ENCODE measurements at regions not wholly inside any gene's neighbourhood (a gene's known extent, or its start where the extent isn't known, plus 50 kb on each side); places are given as distances from the start of the nearest gene placed in this dataset.
"Not testable (repeated sequence)": the region's sequence is repeated elsewhere in the genome, so short reads cannot be mapped to it uniquely, and the experiment has no call there.

DNA sequence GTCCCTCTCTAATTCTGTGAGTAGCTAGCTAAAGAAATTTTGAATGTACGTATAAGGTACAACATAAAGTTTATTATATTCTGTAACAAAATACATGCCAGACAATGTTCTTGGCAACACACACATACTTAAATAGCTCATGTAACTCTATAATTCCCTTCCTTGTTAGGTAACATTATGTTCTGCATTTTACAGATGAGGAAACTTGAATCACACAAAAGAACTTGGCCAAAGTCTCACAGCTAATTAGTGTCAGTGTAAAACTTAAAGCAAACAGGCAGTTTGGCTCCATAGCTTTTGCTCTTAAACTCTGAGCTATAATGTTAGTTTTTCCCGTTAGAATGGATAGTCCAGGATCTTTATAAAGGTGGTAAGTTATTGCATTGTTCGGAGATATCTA lies 1091.8 kb upstream of the SLIT2 start:
- H3K4me3 Mint-ChIP-seq: no peak overlapping the region
- no peak overlapping the region for H3K27ac Mint-ChIP-seq
- no peak for ATAC-seq (replicated peaks in 1 of 2)
- no peaks in the 10 kb centered on the region for H3K27me3 Mint-ChIP-seq (ENCODE audit: low read depth)
- H3K36me3 Mint-ChIP-seq (ENCODE audit: insufficient read depth in 2 of 2): peaks cover 3 to 5% of the 10 kb centered on the region in 2 donors
- no peaks in the 10 kb centered on the region for H3K4me1 Mint-ChIP-seq (ENCODE audit: low read depth)
- no peak for DNase-seq
- H3K9me3 Mint-ChIP-seq: peaks cover 6 to 19% of the 10 kb centered on the region in 2 donors

DNA sequence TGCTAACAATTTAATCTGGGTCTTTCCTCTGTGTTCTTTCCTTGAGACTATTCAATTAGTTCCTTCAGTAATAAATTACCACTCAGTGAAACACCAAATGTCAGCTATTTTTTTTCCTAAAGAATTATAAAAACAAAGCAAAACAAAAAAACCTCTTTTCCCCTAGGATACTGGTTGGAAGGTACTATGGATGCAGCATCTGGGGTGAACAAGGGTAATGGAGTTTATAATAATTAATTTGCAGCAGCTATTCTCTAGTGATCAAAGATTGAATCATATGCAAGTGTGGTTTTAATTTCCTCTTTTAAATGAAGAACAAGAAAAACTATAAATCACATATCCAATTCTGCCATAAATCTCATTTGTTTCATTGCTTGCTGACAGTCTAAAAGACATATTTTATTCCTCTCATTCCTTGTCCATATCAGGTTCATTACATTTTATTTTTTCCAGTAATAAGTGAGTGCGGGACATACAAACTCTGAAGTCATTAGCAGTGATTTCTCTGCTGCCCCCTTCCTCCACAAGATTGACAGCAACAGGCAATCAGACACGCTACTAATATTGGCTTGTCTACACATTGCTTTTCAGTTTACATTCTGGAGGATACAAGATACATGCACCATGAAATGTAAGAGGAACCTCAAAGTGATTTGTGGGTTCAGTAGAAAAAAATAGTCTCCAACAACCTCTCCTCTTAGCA lies 1093.4 kb upstream of the SLIT2 start:
- no peak overlapping the region for H3K27ac Mint-ChIP-seq
- no peak overlapping the region for H3K4me3 Mint-ChIP-seq
- no peak for DNase-seq
- no peaks in the 10 kb centered on the region for H3K27me3 Mint-ChIP-seq (ENCODE audit: low read depth)
- H3K9me3 Mint-ChIP-seq: peaks cover 9 to 20% of the 10 kb centered on the region in 2 donors
- ATAC-seq (replicated peaks in 1 of 2): no peak
- H3K4me1 Mint-ChIP-seq (ENCODE audit: low read depth): no peaks in the 10 kb centered on the region
- H3K36me3 Mint-ChIP-seq (ENCODE audit: insufficient read depth in 2 of 2): peaks cover 3 to 5% of the 10 kb centered on the region in 2 donors

DNA sequence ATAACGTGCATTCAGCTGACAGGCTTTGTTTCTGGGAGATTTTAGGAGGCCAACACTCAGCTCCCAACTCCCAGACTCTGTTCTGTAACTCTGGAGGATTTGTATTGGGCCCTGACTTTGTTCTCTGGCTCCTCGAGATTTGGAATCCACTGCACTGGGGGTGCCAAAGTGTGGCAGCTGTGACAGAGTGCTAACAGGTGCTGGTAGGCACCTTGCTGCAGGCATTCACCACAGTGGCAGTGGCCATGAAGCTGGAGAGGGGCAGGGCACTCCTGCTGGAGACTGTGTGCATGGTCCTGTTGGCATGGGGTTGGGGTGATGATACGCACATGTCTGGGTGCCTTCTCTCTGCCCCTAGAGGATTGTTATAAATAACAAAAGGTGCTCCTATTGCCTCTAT lies 1094.9 kb upstream of the SLIT2 start:
- Mint-ChIP-seq H3K36me3 (ENCODE audit: insufficient read depth in 2 of 2) (peaks cover 3 to 5% of the 10 kb centered on the region in 2 donors), H3K4me3 (no peak overlapping the region), H3K9me3 (peaks cover 9 to 16% of the 10 kb centered on the region in 2 donors), H3K27ac (no peak overlapping the region), H3K4me1 (ENCODE audit: low read depth) (no peaks in the 10 kb centered on the region), H3K27me3 (ENCODE audit: low read depth) (no peaks in the 10 kb centered on the region)
- DNase-seq: no peak
- ATAC-seq (replicated peaks in 1 of 2): no peak

DNA sequence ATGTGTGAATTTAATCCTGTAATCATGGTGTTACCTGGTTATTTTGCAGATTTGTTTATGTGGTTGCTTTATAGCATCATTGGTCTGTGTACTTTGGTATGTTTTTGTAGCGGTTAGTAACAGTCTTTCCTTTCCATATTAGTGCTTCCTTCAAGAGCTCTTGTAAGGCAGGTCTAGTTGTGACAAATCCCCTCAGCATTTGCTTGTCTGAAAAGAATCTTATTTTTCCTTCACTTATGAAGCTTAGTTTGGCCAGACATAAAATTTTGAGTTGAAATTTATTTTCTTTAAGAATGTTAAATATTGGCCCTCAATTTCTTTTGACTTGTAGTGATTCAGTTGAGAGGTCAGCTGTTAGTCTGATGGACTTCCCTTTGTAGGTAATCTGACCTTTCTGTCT lies 1096.1 kb upstream of the SLIT2 start:
- Mint-ChIP-seq H3K4me3 (no peak overlapping the region), H3K27me3 (ENCODE audit: low read depth) (no peaks in the 10 kb centered on the region), H3K27ac (no peak overlapping the region), H3K9me3 (peaks cover 6 to 16% of the 10 kb centered on the region in 2 donors), H3K36me3 (ENCODE audit: insufficient read depth in 2 of 2) (peaks cover 4 to 5% of the 10 kb centered on the region in 2 donors), H3K4me1 (ENCODE audit: low read depth) (no peaks in the 10 kb centered on the region)
- DNase-seq (no peak), ATAC-seq (replicated peaks in 1 of 2) (no peak)

DNA sequence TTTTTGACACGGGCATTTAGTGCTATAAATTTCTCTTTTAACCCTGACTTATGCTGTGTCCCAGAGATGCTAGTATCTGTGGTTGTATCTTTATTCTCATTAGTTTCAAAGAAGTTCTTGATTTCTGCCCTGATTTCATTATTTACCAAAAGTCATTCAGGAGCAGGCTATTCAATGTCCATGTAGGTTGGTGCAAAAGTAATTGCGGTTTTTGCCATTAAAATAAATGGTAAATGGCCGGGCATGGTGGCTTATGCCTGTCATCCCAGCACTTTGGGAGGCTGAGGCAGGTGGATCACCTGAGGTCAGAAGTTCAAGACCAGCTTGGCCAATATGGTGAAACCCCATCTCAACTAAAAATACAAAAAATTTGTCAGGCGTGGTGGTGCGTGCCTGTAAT lies 1097.4 kb upstream of the SLIT2 start:
- not testable (repeated sequence) for DNase-seq

DNA sequence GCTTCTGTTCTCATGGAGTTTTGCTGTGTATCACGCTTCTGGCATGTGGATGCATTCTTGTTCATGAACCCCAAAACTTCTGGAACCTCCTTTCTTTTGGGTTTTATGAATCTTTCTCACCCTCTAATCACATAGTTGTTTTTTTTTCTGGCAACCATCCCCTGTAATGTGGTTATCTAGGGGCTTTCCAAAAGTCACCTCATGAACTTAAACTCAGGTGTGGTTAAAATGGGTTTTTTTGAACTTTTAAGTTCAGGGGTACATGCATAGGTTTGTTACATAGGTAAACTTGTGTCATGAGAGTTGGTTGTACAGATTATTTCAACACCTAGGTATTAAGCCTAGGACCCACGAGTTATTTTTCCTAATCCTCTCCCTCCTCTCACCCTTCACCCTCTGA lies 1099.4 kb upstream of the SLIT2 start:
- Mint-ChIP-seq H3K27ac (no peak overlapping the region), H3K9me3 (peaks cover 13 to 16% of the 10 kb centered on the region in 2 donors), H3K36me3 (ENCODE audit: insufficient read depth in 2 of 2) (peaks cover 4 to 5% of the 10 kb centered on the region in 2 donors), H3K4me3 (no peak overlapping the region), H3K4me1 (ENCODE audit: low read depth) (no peaks in the 10 kb centered on the region), H3K27me3 (ENCODE audit: low read depth) (no peaks in the 10 kb centered on the region)
- no peak for DNase-seq
- ATAC-seq (replicated peaks in 1 of 2): no peak

More for the DNA sequence above, 1097.4 kb upstream of the SLIT2 start:
- H3K27me3 Mint-ChIP-seq (ENCODE audit: low read depth); H3K4me3 Mint-ChIP-seq; H3K27ac Mint-ChIP-seq; ATAC-seq (replicated peaks in 1 of 2); H3K36me3 Mint-ChIP-seq (ENCODE audit: insufficient read depth in 2 of 2); H3K4me1 Mint-ChIP-seq (ENCODE audit: low read depth): not testable (repeated sequence)
- peaks cover 9 to 14% of the 10 kb centered on the region in 2 donors for H3K9me3 Mint-ChIP-seq

DNA sequence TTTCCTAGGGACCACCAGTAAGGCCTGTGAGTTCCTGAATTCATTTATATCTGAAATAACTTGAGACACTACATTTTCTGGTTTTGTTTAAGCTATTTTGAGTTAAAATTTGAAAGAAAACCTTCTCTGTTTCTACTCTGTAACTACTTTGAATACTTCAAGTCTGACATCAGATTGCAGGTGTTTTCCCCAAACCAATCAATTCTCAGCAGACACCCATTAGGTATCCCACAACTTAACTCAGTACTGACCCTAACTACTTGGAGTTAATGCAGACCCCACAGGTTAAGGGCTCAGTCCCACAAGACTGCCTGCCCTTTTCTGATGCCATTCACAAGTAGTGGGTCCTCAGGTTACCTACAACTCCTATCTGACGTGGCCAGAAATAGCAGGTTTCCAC lies 1100.0 kb upstream of the SLIT2 start:
- DNase-seq (no peak), ATAC-seq (replicated peaks in 1 of 2) (no peak)
- Mint-ChIP-seq H3K27me3 (ENCODE audit: low read depth) (no peaks in the 10 kb centered on the region), H3K4me1 (ENCODE audit: low read depth) (no peaks in the 10 kb centered on the region), H3K9me3 (peaks cover 16% of the 10 kb centered on the region in 2 donors), H3K36me3 (ENCODE audit: insufficient read depth in 2 of 2) (peaks cover 4 to 5% of the 10 kb centered on the region in 2 donors), H3K4me3 (no peak overlapping the region), H3K27ac (no peak overlapping the region)

DNA sequence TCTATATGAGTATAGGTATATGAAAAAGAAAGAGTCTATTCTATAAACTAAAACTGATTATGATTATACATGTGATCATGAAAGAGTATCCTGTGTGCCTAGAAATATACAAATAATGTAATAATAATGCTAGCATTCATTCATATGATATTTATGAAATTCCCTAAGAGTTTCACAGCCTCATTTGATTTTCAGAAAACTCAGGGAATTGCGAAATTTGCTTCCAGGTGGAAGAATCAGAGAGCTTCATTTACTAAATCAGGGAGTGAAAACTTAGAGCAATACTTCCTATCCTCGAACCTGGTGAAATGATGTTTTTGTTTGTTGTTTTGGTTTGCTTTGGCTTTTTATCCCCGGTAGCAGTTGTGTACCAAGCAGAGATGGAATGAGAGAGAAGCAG lies 1105.7 kb upstream of the SLIT2 start:
- H3K4me1 Mint-ChIP-seq (ENCODE audit: low read depth): no peaks in the 10 kb centered on the region
- ATAC-seq (replicated peaks in 1 of 2) (no peak), DNase-seq (no peak)

DNA sequence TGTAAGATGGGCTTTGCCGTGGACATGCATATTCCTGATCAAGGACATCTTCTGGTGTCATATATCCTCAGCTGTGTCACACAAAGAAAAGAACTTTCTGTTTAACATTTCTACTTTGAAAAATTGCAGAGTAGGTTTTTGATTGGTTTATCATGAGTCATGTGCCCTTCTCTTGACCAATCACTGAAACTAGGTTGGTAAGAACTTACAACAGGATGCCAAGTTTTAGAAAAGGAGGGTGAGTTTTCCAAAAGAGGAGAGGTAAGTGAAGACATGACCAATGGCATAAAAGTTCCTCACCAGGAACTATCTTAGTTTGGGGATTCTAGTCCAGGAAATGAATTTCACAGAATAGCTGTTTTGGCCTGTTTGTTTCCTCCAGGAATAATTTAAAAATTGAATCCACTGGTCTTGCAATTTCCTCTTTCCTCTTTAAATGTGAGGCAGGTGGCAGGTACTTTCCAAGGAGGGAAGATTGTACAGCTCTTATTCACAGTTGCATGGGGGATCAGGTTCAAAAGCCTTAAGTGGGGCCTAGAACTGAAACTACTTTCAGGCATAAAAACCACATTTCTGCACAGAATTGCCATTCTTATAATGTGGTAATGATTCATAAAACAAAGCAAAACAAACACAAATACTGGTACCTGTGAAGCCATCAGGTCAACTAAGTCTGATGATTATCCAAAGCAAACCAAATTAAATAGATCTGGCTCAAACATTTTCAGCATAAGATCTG lies 1114.5 kb upstream of the LCORL start:
- H3K4me3 Mint-ChIP-seq: no peak overlapping the region
- no peak overlapping the region for H3K27ac Mint-ChIP-seq
- no peaks in the 10 kb centered on the region for H3K27me3 Mint-ChIP-seq (ENCODE audit: low read depth)
- DNase-seq: no peak
- peaks cover 5 to 8% of the 10 kb centered on the region in 2 donors for H3K9me3 Mint-ChIP-seq
- no peaks in the 10 kb centered on the region for H3K36me3 Mint-ChIP-seq (ENCODE audit: insufficient read depth in 2 of 2)
- no peak for ATAC-seq (replicated peaks in 1 of 2)
- no peaks in the 10 kb centered on the region for H3K4me1 Mint-ChIP-seq (ENCODE audit: low read depth)

More for the DNA sequence above, 1105.7 kb upstream of the SLIT2 start:
- Mint-ChIP-seq H3K36me3 (ENCODE audit: insufficient read depth in 2 of 2) (peaks cover 0 to 1% of the 10 kb centered on the region in 2 donors), H3K27ac (no peak overlapping the region), H3K9me3 (peaks cover 11 to 16% of the 10 kb centered on the region in 2 donors), H3K4me3 (no peak overlapping the region), H3K27me3 (ENCODE audit: low read depth) (no peaks in the 10 kb centered on the region)

DNA sequence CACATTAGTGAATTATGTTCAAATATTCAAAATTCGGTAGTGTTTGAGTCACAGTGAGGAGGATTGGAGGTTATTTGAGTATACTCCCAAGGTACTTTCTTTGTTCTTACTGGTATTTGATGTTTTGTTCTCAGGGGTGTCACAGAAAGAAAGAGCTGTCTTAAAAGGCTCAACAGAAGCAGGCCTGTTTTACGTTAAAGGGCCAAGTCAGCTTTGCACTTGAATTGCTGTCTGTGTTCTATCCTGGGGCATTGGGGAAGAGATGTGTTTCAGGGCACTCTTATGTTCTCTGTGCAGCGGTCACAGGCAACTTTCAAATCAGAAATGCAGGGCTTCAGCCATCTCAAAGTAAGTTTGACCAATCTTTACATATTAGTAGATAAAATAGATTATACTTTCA lies 1113.1 kb upstream of the LCORL start:
- H3K9me3 Mint-ChIP-seq: peaks cover 3 to 6% of the 10 kb centered on the region in 2 donors
- no peak overlapping the region for H3K27ac Mint-ChIP-seq
- H3K4me3 Mint-ChIP-seq: no peak overlapping the region
- H3K36me3 Mint-ChIP-seq (ENCODE audit: insufficient read depth in 2 of 2): no peaks in the 10 kb centered on the region
- H3K27me3 Mint-ChIP-seq (ENCODE audit: low read depth): no peaks in the 10 kb centered on the region
- H3K4me1 Mint-ChIP-seq (ENCODE audit: low read depth): no peaks in the 10 kb centered on the region
- DNase-seq: no peak
- ATAC-seq (replicated peaks in 1 of 2): no peak

DNA sequence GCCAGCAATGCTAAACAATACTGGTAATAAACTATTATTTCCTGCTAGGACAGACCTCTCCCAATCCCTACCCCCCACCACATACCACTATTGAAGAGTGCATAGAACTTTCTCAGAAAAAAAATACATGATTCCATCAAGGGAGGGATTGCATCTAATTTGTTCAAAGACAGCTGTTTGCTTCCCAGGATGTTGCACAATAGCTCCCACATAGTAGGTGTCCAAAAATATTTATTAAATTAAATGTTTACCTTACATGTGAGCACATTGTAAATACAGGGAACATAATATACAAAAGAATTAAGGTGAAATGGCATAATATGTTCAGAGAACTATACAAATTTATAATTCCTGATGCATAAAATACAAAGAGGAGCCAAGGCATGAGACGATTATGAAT lies 1111.8 kb upstream of the LCORL start:
- no peaks in the 10 kb centered on the region for H3K27me3 Mint-ChIP-seq (ENCODE audit: low read depth)
- ATAC-seq (replicated peaks in 1 of 2): no peak
- no peaks in the 10 kb centered on the region for H3K4me1 Mint-ChIP-seq (ENCODE audit: low read depth)
- no peaks in the 10 kb centered on the region for H3K36me3 Mint-ChIP-seq (ENCODE audit: insufficient read depth in 2 of 2)
- no peak overlapping the region for H3K4me3 Mint-ChIP-seq
- peaks cover 0 to 6% of the 10 kb centered on the region in 2 donors for H3K9me3 Mint-ChIP-seq
- DNase-seq: no peak
- no peak overlapping the region for H3K27ac Mint-ChIP-seq

DNA sequence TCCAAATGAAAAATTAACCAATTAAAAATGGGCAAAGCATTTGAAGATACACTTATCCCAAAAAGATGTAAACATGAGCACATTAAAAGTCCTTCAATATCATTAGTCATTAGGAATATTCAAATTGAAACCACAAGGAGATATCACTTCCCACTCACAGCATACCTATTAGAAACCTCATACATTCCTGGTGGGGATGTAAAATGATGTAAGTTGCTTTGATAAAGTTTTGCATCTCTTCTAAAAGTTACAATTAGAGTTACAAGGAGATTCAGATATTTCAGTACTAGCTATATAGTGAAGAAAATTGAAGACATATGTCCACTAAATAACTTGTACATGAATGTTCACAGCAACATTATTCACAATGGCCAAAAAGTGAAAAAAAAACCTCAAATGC lies 1109.3 kb upstream of the LCORL start:
- DNase-seq: no peak
- H3K4me1 Mint-ChIP-seq (ENCODE audit: low read depth): no peaks in the 10 kb centered on the region
- no peak overlapping the region for H3K4me3 Mint-ChIP-seq
- no peak overlapping the region for H3K27ac Mint-ChIP-seq
- no peak for ATAC-seq (replicated peaks in 1 of 2)
- no peaks in the 10 kb centered on the region for H3K27me3 Mint-ChIP-seq (ENCODE audit: low read depth)
- peaks cover 2 to 3% of the 10 kb centered on the region in 2 donors for H3K9me3 Mint-ChIP-seq
- H3K36me3 Mint-ChIP-seq (ENCODE audit: insufficient read depth in 2 of 2): no peaks in the 10 kb centered on the region

DNA sequence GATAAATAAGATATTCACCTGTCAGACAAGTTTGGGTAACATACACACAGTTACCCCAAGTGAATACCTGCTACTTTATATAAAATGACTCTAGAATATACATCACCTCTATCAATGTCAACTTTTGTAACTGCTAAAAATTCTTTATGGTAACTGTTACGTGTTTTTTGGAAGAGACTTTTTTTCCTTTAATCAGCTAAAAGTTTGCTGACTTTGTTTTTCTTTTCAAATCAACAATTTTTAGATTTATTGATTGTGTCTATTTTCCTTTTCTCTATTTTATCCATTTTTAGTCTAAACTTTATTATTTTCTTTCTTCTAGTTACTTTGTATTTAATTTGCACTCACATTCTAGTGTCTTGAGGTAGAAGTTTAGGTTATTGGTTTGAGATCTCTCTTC lies 1106.6 kb upstream of the LCORL start:
- ATAC-seq (replicated peaks in 1 of 2): no peak
- peaks cover 8 to 12% of the 10 kb centered on the region in 2 donors for H3K9me3 Mint-ChIP-seq
- H3K4me1 Mint-ChIP-seq (ENCODE audit: low read depth): no peaks in the 10 kb centered on the region

More for the DNA sequence above, 1106.6 kb upstream of the LCORL start:
- no peak for DNase-seq
- peaks cover 2 to 4% of the 10 kb centered on the region in 2 donors for H3K36me3 Mint-ChIP-seq (ENCODE audit: insufficient read depth in 2 of 2)
- H3K27me3 Mint-ChIP-seq (ENCODE audit: low read depth): no peaks in the 10 kb centered on the region
- H3K27ac Mint-ChIP-seq: no peak overlapping the region
- H3K4me3 Mint-ChIP-seq: no peak overlapping the region

Data from activated T-cell treated with anti-CD3 and anti-CD28 coated beads, Interleukin-2, amount 50 U/mL, for 72 hours (primary cell).